Tibial artery (tissue), 4 donors: ENCODE measurements at regions not wholly inside any gene's neighbourhood (a gene's known extent, or its start where the extent isn't known, plus 50 kb on each side); places are given as distances from the start of the nearest gene placed in this dataset.

Source experiments
- DNase-seq, 2 donors: peaks; one replicate each; pipeline ENCODE4 v3.0.0-alpha.2; 2019
- H3K27ac ChIP-seq, 2 donors: fragments of 200-600 bp; sonication (generic) in 1 of 2; 1 replicate in 1 of 2; 2 replicates in 1 of 2; pipeline ENCODE4 v1.5.1; 2018 to 2019; ENCODE audit warnings: mild to moderate bottlenecking in 1 of 2
- H3K27me3 ChIP-seq, 2 donors: fragments of 200-600 bp; sonication (generic) in 1 of 2; one replicate each; pipeline versions ENCODE4 v1.5.1 to v1.6.0; 2016 to 2019
- H3K36me3 ChIP-seq, 3 donors: fragments of 200-600 bp; sonication (generic) in 2 of 3; one replicate each; pipeline ENCODE4 v1.5.1; 2016 to 2019; ENCODE audit warnings: mild to moderate bottlenecking in 2 of 3
- H3K4me1 ChIP-seq, 4 donors: fragments of 200-600 bp; sonication (generic) in 2 of 4; 1 replicate in 3 of 4; 2 replicates in 1 of 4; pipeline ENCODE4 v1.5.1; 2016 to 2019
- H3K4me3 ChIP-seq, 2 donors: fragments of 200-600 bp; sonication (generic) in 1 of 2; 1 replicate in 1 of 2; 2 replicates in 1 of 2; pipeline ENCODE4 v1.5.1; 2018 to 2019; ENCODE audit warnings: mild to moderate bottlenecking in 2 of 2
- H3K9me3 ChIP-seq, 3 donors: fragments of 200-600 bp; sonication (generic) in 1 of 3; one replicate each; pipeline ENCODE4 v1.5.1; 2016 to 2019
- CTCF ChIP-seq, 2 experiments: fragments of 200-600 bp in 1 of 2; fragments of 450-650 bp in 1 of 2; IDR thresholded peaks; one replicate each; pipeline ENCODE4 v1.5.1; 2017 to 2019; ENCODE audit warnings: antibody characterized with exemption in 2 of 2, mild to moderate bottlenecking in 1 of 2, moderate library complexity in 1 of 2
- intact Hi-C: fragments of 100-400 bp; cut with DNase I; formaldehyde crosslinking; loops from one replicate; pipeline ENCODE4 v1.15.0; 2023; ENCODE audit warnings: low total_unique reads

GRCh38 chr2:143949121-143949848 is 570.6 kb downstream of the ZEB2 start:
- Histone ChIP-seq H3K4me3 (no peak overlapping the region), H3K27ac (no peak overlapping the region), H3K27me3 (no peaks in the 10 kb centered on the region), H3K4me1 (peaks cover 0 to 29% (median 8%) of the 10 kb centered on the region in 4 donors), H3K9me3 (no peaks in the 10 kb centered on the region), H3K36me3 (peaks cover 0 to 10% (median 8%) of the 10 kb centered on the region in 3 donors)
- no peak for DNase-seq
- TF ChIP-seq CTCF (IDR thresholded peaks at IDR 0.05), result no peak
- intact Hi-C loops, result no loop called here

GRCh38 chr2:143948710-143949109 is 571.2 kb downstream of the ZEB2 start:
- no peak for DNase-seq
- peaks cover 0 to 23% (median 5%) of the 10 kb centered on the region in 4 donors for H3K4me1 ChIP-seq
- H3K9me3 ChIP-seq, result no peaks in the 10 kb centered on the region
- H3K4me3 ChIP-seq, result no peak overlapping the region
- H3K27me3 ChIP-seq, result no peaks in the 10 kb centered on the region
- intact Hi-C loops, result no loop called here
- TF ChIP-seq CTCF (IDR thresholded peaks at IDR 0.05), result no peak
- peaks cover 0 to 10% (median 8%) of the 10 kb centered on the region in 3 donors for H3K36me3 ChIP-seq
- no peak overlapping the region for H3K27ac ChIP-seq

GRCh38 chr2:143946436-143947391 is 573.2 kb downstream of the ZEB2 start:
- peaks cover 0 to 10% (median 8%) of the 10 kb centered on the region in 3 donors for H3K36me3 ChIP-seq
- no peaks in the 10 kb centered on the region for H3K9me3 ChIP-seq
- no peak for DNase-seq
- H3K4me1 ChIP-seq, result peaks cover 0 to 14% (median 3%) of the 10 kb centered on the region in 4 donors
- no peak overlapping the region for H3K27ac ChIP-seq
- intact Hi-C loops, result no loop called here
- H3K4me3 ChIP-seq, result no peak overlapping the region
- H3K27me3 ChIP-seq, result no peaks in the 10 kb centered on the region
- no peak for TF ChIP-seq CTCF (IDR thresholded peaks at IDR 0.05)

DNA sequence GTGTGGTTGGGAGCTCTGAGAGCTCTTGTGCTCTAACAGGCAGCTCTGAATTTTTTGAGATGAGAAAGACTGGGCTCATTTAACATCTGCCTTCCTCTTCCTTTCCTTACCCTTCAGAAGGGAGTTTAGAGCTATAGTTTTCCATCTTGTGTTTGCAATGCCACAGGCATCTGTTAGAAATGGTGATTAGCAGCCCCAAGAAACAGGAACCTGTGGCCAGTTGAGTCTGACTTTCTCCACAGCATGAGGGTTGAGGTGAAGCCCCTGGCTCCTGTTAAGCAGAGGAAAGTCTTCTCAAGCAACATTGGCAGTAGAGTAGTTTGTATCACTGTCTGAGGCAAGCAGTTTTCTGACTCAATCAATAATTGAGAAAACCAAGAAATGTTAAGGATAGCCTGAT is 577.4 kb downstream of the ZEB2 start:
- Histone ChIP-seq H3K36me3 (peaks cover 0 to 10% (median 8%) of the 10 kb centered on the region in 3 donors), H3K4me1 (peaks cover 0 to 29% (median 13%) of the 10 kb centered on the region in 4 donors), H3K27ac (no peak overlapping the region), H3K4me3 (no peak overlapping the region), H3K9me3 (no peaks in the 10 kb centered on the region), H3K27me3 (no peaks in the 10 kb centered on the region)
- intact Hi-C loops, result no loop called here
- no peak for TF ChIP-seq CTCF (IDR thresholded peaks at IDR 0.05)
- DNase-seq, result no peak

DNA sequence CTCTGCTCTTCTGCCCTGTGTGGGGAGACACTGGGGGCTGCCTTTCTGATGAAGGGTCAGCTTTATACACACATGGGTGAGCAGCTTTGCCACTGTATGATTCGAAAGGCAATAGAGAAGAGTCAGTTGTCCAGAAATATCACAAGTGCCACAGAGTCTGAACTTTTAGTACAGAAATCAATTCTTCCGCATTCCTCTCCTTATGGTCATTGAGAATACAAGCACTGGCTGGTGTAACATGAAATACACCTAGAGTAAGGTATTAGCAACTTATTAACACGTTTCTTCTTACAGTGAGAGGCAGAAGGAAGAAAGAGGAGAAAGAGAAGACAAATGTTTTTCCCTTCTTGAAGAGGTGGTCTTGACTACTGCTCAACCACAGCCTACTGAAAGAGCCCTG is 579.2 kb downstream of the ZEB2 start:
- TF ChIP-seq CTCF (IDR thresholded peaks at IDR 0.05), result no peak

More for the DNA sequence above, 579.2 kb downstream of the ZEB2 start:
- H3K4me3 ChIP-seq, result no peak overlapping the region
- no peaks in the 10 kb centered on the region for H3K9me3 ChIP-seq
- H3K36me3 ChIP-seq, result no peaks in the 10 kb centered on the region
- no peak for DNase-seq
- peak overlapping the region in 1 of 2 donors; percentile 70 for H3K27ac ChIP-seq
- no peaks in the 10 kb centered on the region for H3K27me3 ChIP-seq
- peaks cover 0 to 29% (median 14%) of the 10 kb centered on the region in 4 donors for H3K4me1 ChIP-seq
- intact Hi-C loops, result no loop called here
